ENCODE measurements at regions not wholly inside any gene's neighbourhood (a gene's known extent, or its start where the extent isn't known, plus 50 kb on each side); places are given as distances from the start of the nearest gene placed in this dataset.
"Not testable (repeated sequence)": the region's sequence is repeated elsewhere in the genome, so short reads cannot be mapped to it uniquely, and the experiment has no call there.

DNA sequence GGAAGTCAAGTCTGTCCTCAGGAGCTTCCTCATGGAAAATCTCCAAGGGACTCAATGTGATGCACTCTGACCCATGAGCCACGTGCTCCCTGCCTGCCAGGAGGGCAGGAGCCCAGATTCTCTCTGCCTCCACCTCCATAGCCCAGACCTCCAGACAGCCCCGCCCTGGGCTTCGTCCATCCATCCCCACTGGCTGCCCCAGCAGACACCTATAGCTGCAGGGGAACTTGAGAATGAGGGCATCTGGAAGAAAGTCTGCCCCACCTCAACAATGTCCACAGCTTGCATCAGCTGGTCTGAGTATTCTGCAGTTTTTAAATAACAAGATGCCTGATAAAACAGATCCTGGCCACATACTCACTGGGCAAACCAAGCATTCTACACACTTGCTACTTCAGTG is 418.8 kb upstream of the SMIM21 start:
- no peak for DNase-seq (ENCODE audit: low spot score)

DNA sequence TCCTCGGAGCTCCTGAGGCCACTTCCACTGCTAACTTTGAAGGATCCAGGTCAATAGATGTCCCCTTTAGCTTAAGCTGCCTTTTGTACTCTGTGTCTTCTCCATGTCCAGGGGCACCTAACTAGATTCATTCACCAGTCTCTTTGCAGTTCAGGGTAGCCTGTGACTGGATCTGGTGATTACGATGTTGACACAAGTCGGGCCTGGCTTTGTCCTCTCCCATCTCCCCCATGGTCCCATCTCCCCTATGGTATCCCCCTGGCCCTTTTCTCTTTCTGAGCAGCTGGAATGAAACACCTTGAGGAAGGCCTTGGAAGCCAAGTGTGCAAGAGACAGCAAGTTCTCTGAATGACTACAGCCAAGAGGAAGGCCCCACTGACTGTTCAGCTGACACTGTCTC is 417.9 kb upstream of the SMIM21 start:
- no peak for DNase-seq (ENCODE audit: low spot score)

DNA sequence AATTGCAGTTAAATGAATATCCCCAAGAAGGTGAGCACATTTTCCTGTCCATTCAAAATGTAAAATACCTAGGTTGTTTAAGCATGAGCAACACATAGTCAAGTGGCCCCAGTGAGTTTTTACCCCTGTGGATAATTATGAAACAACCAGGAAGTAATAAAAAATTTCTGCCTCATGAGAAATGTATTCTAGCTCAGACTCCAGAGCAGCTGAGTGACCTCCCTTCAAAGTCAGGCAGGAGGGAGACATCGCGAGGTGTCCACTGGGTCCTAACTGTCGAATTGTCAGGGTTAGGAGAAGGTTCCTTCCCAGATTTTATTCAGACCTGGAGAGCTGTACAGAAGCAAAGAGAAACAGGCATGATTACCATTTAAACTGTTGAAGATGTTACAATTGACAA is 416.6 kb upstream of the SMIM21 start:
- no peak for DNase-seq (ENCODE audit: low spot score)

DNA sequence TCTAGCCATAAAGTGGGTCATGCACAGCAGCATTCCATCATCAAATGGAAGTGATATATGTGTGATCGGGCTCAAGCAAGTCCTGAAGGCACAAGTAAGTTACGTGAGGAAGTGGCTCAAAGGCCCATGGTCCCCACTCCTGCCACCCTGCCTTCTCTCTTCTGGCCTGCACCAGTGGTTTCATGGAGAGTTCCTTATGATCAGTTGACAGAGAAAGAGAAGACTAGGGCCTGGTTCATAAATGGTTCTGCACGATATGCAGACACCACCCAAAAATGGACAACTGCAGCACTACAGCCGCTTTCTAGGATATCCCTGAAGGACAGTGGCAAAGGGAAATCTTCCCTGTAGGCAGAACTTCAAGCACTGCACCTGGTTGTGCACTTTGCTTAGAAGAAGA is 412.6 kb upstream of the SMIM21 start:
- DNase-seq (ENCODE audit: low spot score): no peak

DNA sequence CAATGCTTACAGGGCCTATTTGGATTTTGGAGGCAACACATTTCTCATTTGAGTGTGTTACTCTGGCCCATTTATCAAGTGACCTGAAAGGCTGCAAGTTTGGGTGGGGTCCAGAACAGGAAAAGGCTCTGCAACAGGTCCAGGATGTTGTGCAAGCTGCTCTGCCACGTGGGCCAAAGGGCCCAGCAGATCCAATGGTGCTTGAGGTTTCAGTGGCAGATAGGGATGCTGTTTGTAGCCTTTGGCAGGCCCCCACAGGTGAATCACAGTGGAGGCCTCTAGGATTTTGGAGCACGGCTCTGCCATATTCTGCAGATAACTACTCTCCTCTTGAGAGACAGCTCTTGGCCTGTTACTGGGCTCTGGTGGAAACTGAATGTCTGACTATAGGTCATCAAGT is 412.2 kb upstream of the SMIM21 start:
- DNase-seq (ENCODE audit: low spot score): not testable (repeated sequence)

DNA sequence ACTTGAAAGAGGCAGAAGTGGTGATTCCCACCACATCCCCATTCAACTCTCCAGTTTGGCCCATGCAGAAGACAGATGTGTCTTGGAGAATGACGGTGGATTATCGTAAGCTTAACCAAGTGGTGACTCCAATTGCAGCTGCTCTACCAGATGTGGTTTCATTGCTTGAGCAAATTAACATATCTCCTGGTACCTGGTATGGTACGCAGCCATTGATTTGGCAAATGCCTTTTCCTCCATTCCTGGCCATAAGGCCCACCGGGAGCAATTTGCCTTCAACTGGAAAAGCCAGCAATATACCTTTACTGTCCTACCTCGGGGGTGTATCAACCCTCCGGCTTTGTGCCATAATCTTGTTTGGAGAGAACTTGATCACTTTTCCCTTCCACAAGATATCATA is 411.5 kb upstream of the SMIM21 start:
- no peak for DNase-seq (ENCODE audit: low spot score)

DNA sequence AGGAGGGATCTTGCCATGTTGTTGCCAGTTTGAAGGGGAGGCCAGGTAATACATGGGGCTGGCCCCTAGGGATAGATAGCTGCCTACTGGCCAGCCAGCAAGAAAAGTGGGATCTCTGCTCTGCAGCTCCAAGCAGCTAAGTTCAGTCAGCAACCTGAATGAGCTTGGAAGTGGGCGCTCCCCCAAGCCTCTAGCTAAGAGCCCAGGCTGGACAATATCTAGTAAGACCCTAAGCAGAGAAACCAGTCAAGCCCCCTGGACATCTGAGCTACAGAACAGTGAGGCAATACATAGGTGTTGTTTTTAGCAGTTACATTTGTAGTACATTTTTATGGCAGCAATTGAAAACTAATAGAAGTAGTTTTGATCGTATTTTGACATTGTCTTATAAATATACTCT is 409.8 kb upstream of the SMIM21 start:
- DNase-seq (ENCODE audit: low spot score): no peak

DNA sequence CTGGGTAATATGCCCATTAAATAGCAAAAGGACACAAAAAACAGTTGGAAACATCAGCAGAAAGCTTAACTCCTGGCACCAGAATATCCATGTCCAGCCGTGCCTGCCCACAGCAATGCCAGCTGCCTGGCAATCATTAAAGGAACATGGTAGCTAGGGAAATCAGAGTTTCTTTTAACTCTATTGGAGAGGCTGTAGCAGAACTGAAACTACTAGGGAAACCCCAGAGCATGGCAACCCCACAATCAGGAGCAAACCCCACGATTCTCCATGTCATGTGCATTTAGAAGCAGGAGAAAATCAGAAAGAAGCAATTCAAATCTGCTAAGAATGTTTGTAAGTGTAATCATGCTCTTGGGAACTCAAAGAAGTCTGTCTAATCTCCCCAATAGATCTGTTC is 409.0 kb upstream of the SMIM21 start:
- no peak for DNase-seq (ENCODE audit: low spot score)

DNA sequence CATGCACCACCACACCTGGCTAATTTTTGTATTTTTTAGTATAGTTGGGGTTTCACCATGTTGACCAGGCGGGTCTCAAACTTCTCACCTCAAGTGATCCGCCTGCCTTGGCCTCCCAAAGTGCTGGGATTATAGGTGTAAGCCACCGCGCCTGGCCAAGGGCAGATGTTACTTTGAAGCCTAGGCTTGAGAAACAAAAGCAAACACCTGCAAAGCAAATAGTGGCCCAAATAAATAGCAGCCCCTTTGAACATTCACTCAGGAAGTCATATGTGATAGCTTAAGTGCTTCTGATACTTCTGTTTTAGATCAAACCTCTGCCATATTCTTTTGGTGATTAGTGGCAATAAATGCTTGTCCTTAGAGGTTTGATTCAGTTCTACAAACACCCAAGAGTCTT is 404.5 kb upstream of the SMIM21 start:
- DNase-seq (ENCODE audit: low spot score): no peak

DNA sequence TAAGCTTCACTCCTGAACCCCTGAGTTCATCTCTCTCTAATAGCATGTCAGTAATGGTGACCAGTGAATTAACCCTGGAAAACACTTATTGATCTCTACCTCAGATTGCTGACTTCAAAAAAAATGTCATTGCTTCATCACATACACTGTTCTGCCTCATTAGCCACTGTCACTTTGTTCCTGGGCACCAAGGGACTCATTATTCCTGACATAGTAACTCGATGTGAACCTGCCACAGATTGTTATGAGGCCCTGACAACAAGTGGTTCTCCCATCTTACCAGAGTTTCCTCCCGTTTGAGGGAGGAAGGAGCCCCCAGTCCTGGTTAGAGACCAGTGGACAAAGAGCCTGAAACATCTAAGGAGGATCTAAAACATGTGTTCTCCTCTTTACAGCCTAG is 403.3 kb upstream of the SMIM21 start:
- DNase-seq (ENCODE audit: low spot score): no peak

DNA sequence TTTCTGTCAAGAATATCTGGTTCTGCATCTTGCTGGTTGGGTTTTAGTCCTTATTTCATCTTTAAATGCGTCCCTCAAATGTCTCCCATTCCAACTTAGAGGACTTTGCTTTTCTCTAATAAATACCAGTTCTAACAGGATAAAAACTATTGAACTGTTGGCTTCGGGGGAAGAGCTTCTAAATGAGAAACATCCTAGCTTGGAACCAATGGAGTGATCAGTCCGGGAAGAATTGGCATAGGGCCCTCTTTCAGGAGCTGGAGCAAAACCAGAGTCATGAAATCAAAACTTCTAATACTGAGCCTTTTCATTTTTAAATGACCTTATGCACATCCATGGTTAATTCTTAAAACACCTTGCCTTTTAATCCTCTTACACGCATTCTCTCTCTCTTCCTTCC is 401.6 kb upstream of the SMIM21 start:
- DNase-seq (ENCODE audit: low spot score): peak; percentile 31

DNA sequence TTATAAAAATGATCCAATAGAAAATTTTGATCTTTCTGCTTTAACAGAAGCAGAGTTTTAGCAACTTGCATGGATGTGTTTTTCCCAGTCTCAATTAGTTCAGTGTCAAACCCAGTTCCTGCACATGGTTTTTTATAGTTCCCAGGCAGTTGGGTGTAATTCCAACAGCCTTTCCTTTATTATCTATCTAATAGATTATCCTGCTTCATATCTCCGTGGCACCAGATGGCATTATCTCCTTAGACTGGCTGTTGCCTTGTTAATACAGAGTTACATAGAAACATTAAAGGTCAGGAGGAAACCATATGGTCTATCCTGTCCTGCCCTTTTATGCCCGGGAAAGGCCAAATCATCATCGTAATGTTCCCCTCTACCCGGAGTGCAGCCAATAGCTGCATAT is 400.9 kb upstream of the SMIM21 start:
- DNase-seq (ENCODE audit: low spot score): peak; percentile 70

DNA sequence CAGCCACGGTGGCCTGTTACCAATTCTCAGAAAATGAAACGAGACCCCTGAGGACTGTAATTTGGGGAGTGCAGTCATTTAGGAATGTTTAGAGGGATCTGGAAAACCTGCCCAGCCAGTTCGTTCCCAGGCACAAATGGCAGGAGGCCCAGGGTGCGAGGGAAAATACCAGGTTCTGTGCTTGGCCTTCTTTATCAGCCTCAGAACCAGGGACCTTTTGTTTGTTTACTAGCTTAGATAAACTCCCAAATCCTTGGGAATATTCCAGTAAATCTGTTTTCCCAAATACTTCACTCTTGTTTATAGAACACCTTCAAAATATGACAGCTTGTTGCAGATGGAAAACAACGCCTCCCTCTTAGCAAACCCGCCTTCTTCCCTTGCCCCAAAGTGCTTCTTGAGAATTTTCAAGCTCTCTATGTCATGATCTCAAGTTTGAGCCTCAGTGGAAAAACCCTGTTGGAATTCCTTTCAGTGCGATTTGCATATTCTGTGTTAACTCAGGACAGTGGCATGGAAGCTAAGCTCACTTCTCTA is 400.3 kb upstream of the SMIM21 start:
- peak; percentile 34 for DNase-seq (ENCODE audit: low spot score)

DNA sequence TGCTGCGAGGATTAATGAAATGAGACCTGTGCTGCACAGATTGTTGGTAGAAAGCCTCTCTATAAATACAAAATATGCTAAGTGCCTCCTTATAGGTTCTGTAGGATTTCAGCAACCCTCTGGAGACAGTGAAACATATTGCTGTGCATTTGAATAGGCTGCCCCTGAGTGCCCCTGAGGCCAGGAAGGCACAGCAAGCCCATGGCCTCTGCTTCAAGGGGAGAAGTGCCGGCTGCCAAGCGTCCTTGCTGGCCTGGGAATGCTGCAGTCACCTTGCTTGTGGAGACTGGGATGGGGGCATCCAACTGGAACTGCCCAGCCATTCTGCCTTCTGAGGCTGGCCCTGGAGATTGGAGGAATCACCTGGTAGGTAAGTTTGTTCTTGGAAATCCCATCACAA is 397.2 kb upstream of the SMIM21 start:
- DNase-seq (ENCODE audit: low spot score): peak; percentile 18

DNA sequence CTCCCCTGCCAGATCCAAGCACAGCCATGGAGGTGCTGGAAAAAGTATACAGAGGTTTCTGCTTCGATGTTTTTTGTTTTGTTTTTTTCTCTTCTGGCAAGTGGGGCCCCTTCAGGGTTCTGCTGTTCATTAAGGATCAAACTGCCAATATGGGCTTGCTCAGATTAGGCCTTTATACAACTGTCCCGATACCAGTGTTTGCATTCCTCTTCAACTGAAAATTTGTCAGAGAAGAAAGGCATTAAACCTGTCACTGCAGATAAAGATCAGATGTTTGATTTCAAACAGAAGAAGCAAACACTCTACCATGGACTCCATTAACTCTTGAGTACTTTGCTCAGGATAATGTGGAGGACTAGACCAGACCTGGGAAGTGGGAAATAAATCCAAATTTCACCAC is 396.0 kb upstream of the SMIM21 start:
- DNase-seq (ENCODE audit: low spot score): no peak

DNA sequence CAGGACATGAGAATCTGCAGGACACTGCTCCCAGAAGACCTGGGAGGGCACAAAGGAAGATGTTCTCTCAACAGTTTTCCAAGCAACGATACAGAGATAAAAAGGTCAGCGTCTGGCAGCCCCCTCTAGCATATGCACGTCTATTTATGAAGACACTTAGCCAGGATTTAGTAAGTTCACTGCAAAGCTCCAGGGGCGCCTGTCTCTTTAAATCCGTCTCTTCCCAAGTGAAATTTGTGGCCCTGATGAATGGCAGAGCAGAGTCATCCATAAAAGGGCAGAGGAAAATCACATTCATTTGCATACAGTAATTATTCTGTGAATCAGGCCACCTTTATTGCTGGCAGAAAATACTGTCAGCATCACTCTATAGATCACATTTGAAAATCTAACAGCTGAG is 390.9 kb upstream of the SMIM21 start:
- DNase-seq (ENCODE audit: low spot score): no peak

DNA sequence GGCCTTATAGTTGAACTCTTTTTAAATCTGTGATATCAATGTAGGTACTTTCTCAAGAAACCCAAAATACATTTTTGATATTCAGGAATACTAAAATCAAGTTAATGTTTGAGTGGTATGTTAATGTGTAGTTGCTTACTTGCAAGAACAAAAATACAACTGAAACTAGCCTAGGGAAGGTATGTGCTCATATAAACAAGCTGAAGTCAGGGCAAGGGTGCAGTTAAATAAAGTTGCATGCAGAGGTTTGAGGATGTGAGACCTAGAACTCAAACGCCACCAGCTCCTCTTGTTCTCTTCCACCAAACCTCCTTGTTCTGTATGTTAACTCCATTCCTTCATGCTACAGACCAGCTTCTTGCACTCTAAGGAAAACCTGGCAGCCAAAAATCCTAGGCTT is 388.3 kb upstream of the SMIM21 start:
- no peak for DNase-seq (ENCODE audit: low spot score)

DNA sequence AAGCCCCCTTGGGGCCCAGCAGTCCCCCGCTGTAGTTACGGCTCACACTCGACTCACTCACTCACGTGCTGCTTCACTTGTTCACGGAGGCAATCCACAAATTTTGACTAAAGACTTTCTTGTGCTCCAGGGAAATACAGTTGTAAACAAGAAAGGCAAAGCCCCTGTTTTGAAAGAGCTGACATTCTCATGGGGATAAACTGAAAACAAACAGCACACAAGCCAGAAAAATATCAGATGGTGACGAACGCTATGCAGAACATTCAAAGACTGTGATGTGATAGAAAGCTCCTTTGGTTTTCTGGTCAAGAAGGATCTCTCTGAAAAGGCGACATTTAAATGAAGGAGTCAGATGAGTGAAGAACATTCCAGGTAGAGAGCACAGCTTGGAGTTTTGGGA is 385.3 kb upstream of the SMIM21 start:
- DNase-seq (ENCODE audit: low spot score): no peak

DNA sequence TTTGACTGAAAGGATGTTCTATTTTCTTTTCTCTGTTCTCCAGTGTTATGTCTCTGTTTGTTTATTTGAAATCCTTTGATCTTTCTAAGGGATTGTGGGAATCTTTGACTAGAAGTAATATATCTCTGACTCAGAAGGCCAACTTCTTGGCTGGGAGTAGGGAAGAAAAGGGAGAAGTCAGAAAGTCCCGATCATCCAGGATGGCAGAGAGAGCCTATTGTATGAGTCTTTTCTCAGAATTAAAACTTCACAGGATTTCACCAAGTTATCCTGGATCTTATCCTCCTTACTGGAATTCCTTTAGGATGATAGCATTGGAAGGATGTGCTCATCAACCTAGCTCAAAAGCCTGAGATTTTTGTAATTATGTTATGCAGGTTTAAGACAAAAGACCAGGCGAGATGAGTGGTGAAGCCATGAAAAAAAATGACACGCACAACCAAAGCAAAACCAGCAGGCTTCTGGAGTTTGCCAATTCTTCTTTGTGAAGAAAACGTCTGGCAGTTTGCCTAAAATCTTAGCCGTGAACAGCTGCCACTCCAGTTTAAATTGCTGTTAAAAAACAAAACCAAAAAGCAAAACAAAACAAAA is 383.6 kb upstream of the SMIM21 start:
- no peak for DNase-seq (ENCODE audit: low spot score)

DNA sequence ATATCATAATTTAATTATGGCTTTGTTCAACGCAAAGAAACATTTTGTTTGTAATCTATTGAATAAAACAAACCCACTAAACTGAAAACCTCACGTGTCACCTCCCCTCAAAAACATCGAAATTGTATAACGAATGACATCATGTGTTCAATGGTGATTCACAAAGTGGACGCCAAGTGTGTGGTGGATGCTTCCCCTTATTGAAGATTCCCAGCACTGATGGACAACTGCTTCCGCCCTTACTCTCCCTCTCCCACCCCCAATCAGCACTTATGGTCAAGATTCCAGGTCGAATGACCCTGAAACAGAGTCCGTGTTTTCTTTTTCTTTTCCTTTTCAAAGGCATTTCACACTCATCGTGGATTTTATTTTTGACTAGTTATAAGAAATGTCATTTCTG is 383.0 kb upstream of the SMIM21 start:
- DNase-seq (ENCODE audit: low spot score): no peak

DNA sequence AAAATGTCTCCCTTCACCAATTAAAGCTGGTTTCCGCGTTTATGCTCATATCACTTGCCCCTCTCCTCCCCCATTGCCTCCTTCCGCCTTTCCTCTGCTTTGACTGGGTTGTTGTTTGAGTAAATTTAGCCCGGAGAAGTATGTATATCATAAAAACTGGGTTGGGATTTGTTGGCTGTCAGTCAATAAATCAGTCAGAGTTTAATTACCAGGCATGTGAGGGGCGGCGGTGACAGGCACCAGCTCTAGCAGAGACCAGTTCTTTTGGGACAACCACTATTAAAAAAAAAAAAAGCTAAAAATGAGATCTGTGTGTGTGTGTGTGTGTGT is 382.4 kb upstream of the SMIM21 start:
- DNase-seq (ENCODE audit: low spot score): no peak

DNA sequence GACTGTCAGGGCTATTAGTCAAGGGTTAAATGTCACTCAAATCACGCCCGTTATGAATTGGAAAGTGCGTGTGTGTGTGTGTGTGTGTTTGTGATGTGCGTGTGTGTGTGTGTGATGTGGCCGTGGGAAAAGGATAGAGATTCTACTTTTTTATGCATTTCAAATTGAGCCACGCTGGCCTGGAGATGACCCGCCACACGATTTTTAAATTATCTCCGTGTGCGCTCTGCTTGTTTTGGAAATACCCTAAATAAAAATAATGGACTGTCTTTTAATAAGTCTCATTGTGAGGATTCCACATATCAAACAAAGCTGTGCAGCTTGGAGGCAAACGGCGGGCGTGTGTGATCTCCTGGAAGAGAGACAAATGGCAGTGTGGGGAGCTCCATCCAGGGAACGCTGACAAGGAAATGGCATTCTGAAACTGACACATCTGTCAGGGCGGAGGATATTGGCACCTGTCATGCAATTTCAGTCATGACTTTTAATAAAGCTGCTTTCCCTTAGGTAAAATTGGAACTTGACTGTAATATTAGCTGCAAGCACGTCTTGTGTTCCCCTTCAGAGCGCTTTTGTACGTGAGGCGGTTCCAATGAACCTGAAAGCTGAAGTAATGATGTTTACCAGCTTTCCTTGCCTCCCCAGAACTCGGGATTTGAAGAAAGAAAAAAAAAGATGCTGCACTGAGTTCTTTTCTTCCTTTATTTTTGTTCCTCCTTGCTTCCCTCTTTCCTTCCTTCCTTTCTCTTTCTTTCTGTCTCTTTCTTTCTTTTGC is 381.8 kb upstream of the SMIM21 start:
- DNase-seq (ENCODE audit: low spot score): no peak

DNA sequence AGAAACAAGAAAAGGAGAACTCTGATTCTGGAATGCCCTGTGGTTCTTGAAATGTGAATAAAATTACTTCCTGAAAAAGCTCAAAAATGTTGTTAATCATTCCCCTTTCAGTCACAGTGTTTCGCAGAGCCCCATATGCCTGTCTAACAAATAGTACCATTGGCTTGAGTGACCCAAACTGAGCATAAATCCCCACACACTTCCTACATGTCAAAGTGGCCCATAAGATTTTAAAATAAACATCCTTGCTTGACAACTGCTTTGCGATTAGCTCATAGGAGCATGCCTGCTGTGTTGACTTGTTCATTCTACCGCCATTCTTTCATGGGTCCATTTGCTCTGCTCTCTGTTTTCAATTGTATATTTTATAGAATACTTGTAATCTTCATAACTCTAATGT is 377.8 kb upstream of the SMIM21 start:
- no peak for DNase-seq (ENCODE audit: low spot score)

DNA sequence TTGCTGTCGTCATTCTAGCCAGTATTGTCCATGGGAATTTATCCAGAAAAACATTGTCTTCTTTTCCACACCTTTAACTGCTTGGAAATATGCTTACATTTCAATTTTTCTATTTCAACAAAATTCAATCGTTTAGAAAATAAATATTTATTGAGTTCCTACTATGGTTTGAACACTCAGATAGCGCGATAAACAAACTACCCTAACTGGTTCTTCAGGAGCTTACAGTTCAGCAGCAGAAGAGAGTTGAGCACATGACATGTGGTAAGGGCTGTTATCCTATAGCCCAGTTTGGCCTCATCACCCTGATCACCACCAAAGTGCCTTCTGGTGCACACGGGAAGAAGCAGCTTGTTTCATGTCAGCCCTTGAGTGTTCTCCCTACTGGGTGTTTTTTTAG is 375.2 kb upstream of the SMIM21 start:
- DNase-seq (ENCODE audit: low spot score): no peak
